ENCODE measurements at regions not wholly inside any gene's neighbourhood (a gene's known extent, or its start where the extent isn't known, plus 50 kb on each side); places are given as distances from the start of the nearest gene placed in this dataset.

- no peak for TF ChIP-seq CTCF (IDR thresholded peaks at IDR 0.05)
- Histone ChIP-seq H3K27me3 (ENCODE audit: control insufficient read depth in 2 of 2, insufficient read depth in 2 of 2, low read length in 2 of 2) (no peaks in the 10 kb centered on the region), H3K4me1 (ENCODE audit: control insufficient read depth in 1 of 2, insufficient read depth in 2 of 2, low read length in 2 of 2) (no peaks in the 10 kb centered on the region), H3K79me2 (ENCODE audit: insufficient read depth, low read length) (no peaks in the 10 kb centered on the region), H2AFZ (ENCODE audit: insufficient read depth, low read depth, low read length, poor library complexity, severe bottlenecking) (no peak overlapping the region), H3K9me3 (replicated peaks in 1 of 2; ENCODE audit: control insufficient read depth in 1 of 2, insufficient read depth in 1 of 2, low read length in 2 of 2) (no peaks in the 10 kb centered on the region), H3K27ac (ENCODE audit: low read depth in 1 of 2, low read length in 2 of 2) (no peak overlapping the region), H4K20me1 (ENCODE audit: insufficient read depth, low read length) (no peaks in the 10 kb centered on the region), H3K9ac (ENCODE audit: insufficient read depth, low read length, poor library complexity, severe bottlenecking) (no peak overlapping the region), H3K36me3 (replicated peaks in 1 of 2; ENCODE audit: control insufficient read depth in 1 of 2, insufficient read depth in 2 of 2, low read length in 2 of 2) (no peaks in the 10 kb centered on the region), H3K4me2 (replicated peaks; ENCODE audit: extremely low read depth, low read length, poor library complexity, severe bottlenecking) (no peak overlapping the region), H3K4me3 (replicated peaks in 1 of 3; ENCODE audit: low read depth in 2 of 3, low read length in 3 of 3) (no peak overlapping the region)
- WGBS (ENCODE audit: insufficient coverage): no CpG with 5 or more reads among the region's 3 CpGs
- no peak for DNase-seq
- Mint-ChIP-seq H3K36me3 (no peaks in the 10 kb centered on the region), H3K27me3 (ENCODE audit: low read depth in 3 of 3) (peaks cover 0 to 2% (median 0%) of the 10 kb centered on the region in 3 donors), H3K4me1 (no peaks in the 10 kb centered on the region), H3K27ac (no peak overlapping the region), H3K9me3 (no peaks in the 10 kb centered on the region), H3K4me3 (no peak overlapping the region)
- intact Hi-C loops (cut with micrococcal nuclease): no loop called here
These were observed 77.5 kb upstream of the HMHB1 start for GRCh38 chr5:143734456-143734780.

- no peak overlapping the region for H3K4me3 Mint-ChIP-seq
- Histone ChIP-seq H3K4me1 (ENCODE audit: control insufficient read depth in 1 of 2, insufficient read depth in 2 of 2, low read length in 2 of 2) (no peaks in the 10 kb centered on the region), H3K9ac (ENCODE audit: insufficient read depth, low read length, poor library complexity, severe bottlenecking) (no peak overlapping the region), H3K79me2 (ENCODE audit: insufficient read depth, low read length) (no peaks in the 10 kb centered on the region), H3K4me2 (replicated peaks; ENCODE audit: extremely low read depth, low read length, poor library complexity, severe bottlenecking) (no peak overlapping the region), H2AFZ (ENCODE audit: insufficient read depth, low read depth, low read length, poor library complexity, severe bottlenecking) (no peak overlapping the region), H3K27ac (ENCODE audit: low read depth in 1 of 2, low read length in 2 of 2) (no peak overlapping the region), H3K4me3 (replicated peaks in 1 of 3; ENCODE audit: low read depth in 2 of 3, low read length in 3 of 3) (no peak overlapping the region), H3K9me3 (replicated peaks in 1 of 2; ENCODE audit: control insufficient read depth in 1 of 2, insufficient read depth in 1 of 2, low read length in 2 of 2) (no peaks in the 10 kb centered on the region), H3K27me3 (ENCODE audit: control insufficient read depth in 2 of 2, insufficient read depth in 2 of 2, low read length in 2 of 2) (no peaks in the 10 kb centered on the region), H3K36me3 (replicated peaks in 1 of 2; ENCODE audit: control insufficient read depth in 1 of 2, insufficient read depth in 2 of 2, low read length in 2 of 2) (no peaks in the 10 kb centered on the region), H4K20me1 (ENCODE audit: insufficient read depth, low read length) (no peaks in the 10 kb centered on the region)
- TF ChIP-seq CTCF (IDR thresholded peaks at IDR 0.05): no peak
- no peak overlapping the region for H3K27ac Mint-ChIP-seq
- no peaks in the 10 kb centered on the region for H3K9me3 Mint-ChIP-seq
- no peak for DNase-seq
- intact Hi-C loops (cut with micrococcal nuclease): no loop called here
- H3K27me3 Mint-ChIP-seq (ENCODE audit: low read depth in 3 of 3): peaks cover 0 to 2% (median 0%) of the 10 kb centered on the region in 3 donors
- no peaks in the 10 kb centered on the region for H3K36me3 Mint-ChIP-seq
- no peaks in the 10 kb centered on the region for H3K4me1 Mint-ChIP-seq
- 96% methylated on average over 6 of the region's 6 CpGs for WGBS (ENCODE audit: insufficient coverage)
These were observed 78.1 kb upstream of the HMHB1 start for GRCh38 chr5:143733665-143734455.
